Lung (tissue), 11 donors: ENCODE measurements at regions not wholly inside any gene's neighbourhood (a gene's known extent, or its start where the extent isn't known, plus 50 kb on each side); places are given as distances from the start of the nearest gene placed in this dataset.

Source experiments
- ATAC-seq: fragments of 200-7000 bp; cut with Tn5 transposase; one replicate; pipeline ENCODE4 v1.9.1; 2020; ENCODE audit warnings: moderate number of reproducible peaks; ENCODE audit not compliant: insufficient read depth, low FRiP score
- DNase-seq, 3 donors: peaks; one replicate each; pipeline ENCODE4 v3.0.0-alpha.2; 2013 to 2017
- H3K27ac ChIP-seq, 2 donors: one replicate each; pipeline ENCODE4 v1.5.1; 2013; ENCODE audit warnings: mild to moderate bottlenecking in 2 of 2, moderate library complexity in 2 of 2, control low read depth in 1 of 2, inconsistent platforms in 1 of 2, low read depth in 1 of 2, low read length in 1 of 2
- H3K27me3 ChIP-seq, 3 donors: one replicate each; pipeline ENCODE4 v1.5.1; 2013; ENCODE audit warnings: low read length in 2 of 3; ENCODE audit not compliant: control insufficient read depth in 3 of 3, insufficient read depth in 3 of 3
- H3K36me3 ChIP-seq, 4 donors: one replicate each; pipeline ENCODE4 v1.5.1; 2013; ENCODE audit warnings: low read length in 4 of 4, mild to moderate bottlenecking in 1 of 4, moderate library complexity in 1 of 4; ENCODE audit not compliant: control insufficient read depth in 4 of 4, insufficient read depth in 4 of 4
- H3K4me1 ChIP-seq, 5 donors: one replicate each; pipeline ENCODE4 v1.5.1; 2013; ENCODE audit warnings: low read length in 5 of 5, mild to moderate bottlenecking in 2 of 5, moderate library complexity in 1 of 5; ENCODE audit not compliant: control insufficient read depth in 5 of 5, insufficient read depth in 5 of 5
- H3K4me3 ChIP-seq: one replicate; pipeline ENCODE4 v1.5.1; 2013; ENCODE audit warnings: mild to moderate bottlenecking, control low read depth, moderate library complexity
- H3K9ac ChIP-seq, 2 donors: one replicate each; pipeline ENCODE4 v1.5.1; 2013; ENCODE audit warnings: low read length in 2 of 2, control low read depth in 1 of 2; ENCODE audit not compliant: insufficient read depth in 1 of 2
- H3K9me3 ChIP-seq, 4 donors: one replicate each; pipeline ENCODE4 v1.5.1; 2013; ENCODE audit warnings: low read length in 3 of 4, mild to moderate bottlenecking in 1 of 4, moderate library complexity in 1 of 4; ENCODE audit not compliant: control insufficient read depth in 4 of 4, insufficient read depth in 3 of 4
- CTCF ChIP-seq: IDR thresholded peaks from 2 replicates; pipeline ENCODE4 v1.5.1; 2012; ENCODE audit warnings: mild to moderate bottlenecking; ENCODE audit errors: control extremely low read depth, extremely low read depth
- WGBS, 2 donors: extraction: QIAGEN DNeasy Blood & Tissue Kit; methylation state at CpG; one replicate each; pipeline ENCODE4 v1.1.7; 2013; 5-methylcytosine and 5-hydroxymethylcytosine counted together
- donor health status: control.
- donor health status: control.
- donor health status: Bipolar disorder and iron deficiency.
- donor health status: healthy.
- donor health status: DM: yes; HTN: yes; CAD: no.

DNA sequence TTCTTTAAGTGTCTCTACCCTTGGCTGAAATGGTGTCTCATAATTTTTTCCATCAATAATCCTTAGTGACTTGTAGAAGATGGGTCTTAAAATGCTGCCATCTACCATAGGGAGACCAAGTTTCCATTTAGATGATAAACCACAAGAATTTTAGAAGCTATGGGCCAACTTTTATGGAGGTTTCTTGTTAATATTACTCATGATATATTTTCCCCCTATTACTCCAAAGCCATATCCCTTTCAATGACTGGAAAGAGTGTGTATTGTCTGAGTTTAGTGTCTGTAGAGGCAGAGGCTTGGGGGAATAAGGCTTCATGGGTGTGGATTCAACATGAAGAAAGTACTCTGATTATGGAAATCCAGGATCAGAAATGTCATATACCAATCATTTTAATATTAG, 507.3 kb upstream of the TNC start:
- no peaks in the 10 kb centered on the region for H3K4me1 ChIP-seq
- H3K27ac ChIP-seq, result no peak overlapping the region
- no peak for DNase-seq
- TF ChIP-seq CTCF, result no peak
- H3K9ac ChIP-seq, result no peak overlapping the region
- no peak for ATAC-seq
- H3K4me3 ChIP-seq, result no peak overlapping the region
- H3K9me3 ChIP-seq, result no peaks in the 10 kb centered on the region
- H3K36me3 ChIP-seq, result no peaks in the 10 kb centered on the region
- no peaks in the 10 kb centered on the region for H3K27me3 ChIP-seq

DNA sequence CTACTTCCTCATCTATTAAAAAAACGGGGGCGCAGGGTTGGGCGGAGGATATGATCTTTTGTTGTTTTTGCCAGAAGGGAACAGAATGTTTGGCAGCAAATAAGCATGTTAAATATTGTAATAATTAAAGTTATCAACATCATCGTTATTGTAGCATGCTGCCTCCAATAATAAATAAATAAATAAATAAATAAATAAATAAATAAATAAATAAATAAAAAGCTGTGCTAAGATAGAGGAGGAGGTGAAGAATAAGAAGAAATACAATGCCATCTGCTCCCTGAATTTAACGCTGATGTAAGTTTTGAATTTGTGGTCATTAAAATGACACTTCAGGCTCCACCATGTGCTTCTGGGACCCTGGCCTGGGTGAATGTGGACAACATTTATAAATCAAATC, 508.0 kb upstream of the TNC start:
- Histone ChIP-seq H3K4me3 (no peak overlapping the region), H3K4me1 (no peaks in the 10 kb centered on the region), H3K27ac (no peak overlapping the region), H3K9ac (no peak overlapping the region), H3K9me3 (no peaks in the 10 kb centered on the region), H3K36me3 (no peaks in the 10 kb centered on the region), H3K27me3 (no peaks in the 10 kb centered on the region)
- DNase-seq (no peak), ATAC-seq (no peak)
- TF ChIP-seq CTCF, result no peak
- 80 to 86% methylated on average over 5 of the region's 5 CpGs for WGBS, 2 donors

GRCh38 chr9:115627511-115627910, 509.6 kb upstream of the TNC start:
- no peak for TF ChIP-seq CTCF
- ATAC-seq, result no peak
- WGBS, 2 donors, result 74 to 80% methylated on average over 8 of the region's 8 CpGs

DNA sequence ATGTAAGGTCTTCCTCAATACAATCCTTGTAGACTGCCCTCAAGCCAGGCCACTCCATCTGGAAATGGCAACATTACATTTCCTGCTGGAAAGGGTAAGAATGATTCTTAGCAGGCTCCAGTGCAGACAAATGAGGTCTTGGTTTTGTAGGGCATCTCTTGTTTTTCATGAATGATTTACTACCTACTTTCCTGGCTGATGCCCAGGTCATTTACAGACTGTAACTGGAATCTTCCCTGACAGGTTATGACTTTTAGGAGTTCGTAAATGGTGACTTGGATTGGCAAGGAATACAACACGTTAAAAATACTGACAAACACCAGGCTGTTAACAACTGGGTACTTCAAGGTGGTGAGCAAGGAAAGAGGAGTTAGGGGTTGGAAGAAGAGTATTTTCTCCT, 510.5 kb upstream of the TNC start:
- WGBS, 2 donors, result 71% methylated on average over 2 of the region's 2 CpGs
- no peaks in the 10 kb centered on the region for H3K4me1 ChIP-seq
- no peak overlapping the region for H3K4me3 ChIP-seq
- no peaks in the 10 kb centered on the region for H3K9me3 ChIP-seq
- ATAC-seq (no peak), DNase-seq (no peak)
- TF ChIP-seq CTCF, result no peak
- no peak overlapping the region for H3K9ac ChIP-seq
- no peaks in the 10 kb centered on the region for H3K27me3 ChIP-seq
- no peak overlapping the region for H3K27ac ChIP-seq
- no peaks in the 10 kb centered on the region for H3K36me3 ChIP-seq

More at GRCh38 chr9:115627511-115627910, 509.6 kb upstream of the TNC start:
- Histone ChIP-seq H3K4me1 (no peaks in the 10 kb centered on the region), H3K36me3 (no peaks in the 10 kb centered on the region), H3K27me3 (no peaks in the 10 kb centered on the region), H3K27ac (no peak overlapping the region), H3K9ac (no peak overlapping the region), H3K9me3 (no peaks in the 10 kb centered on the region), H3K4me3 (no peak overlapping the region)
- no peak for DNase-seq
